ENCODE measurements at regions not wholly inside any gene's neighbourhood (a gene's known extent, or its start where the extent isn't known, plus 50 kb on each side); places are given as distances from the start of the nearest gene placed in this dataset.

DNA sequence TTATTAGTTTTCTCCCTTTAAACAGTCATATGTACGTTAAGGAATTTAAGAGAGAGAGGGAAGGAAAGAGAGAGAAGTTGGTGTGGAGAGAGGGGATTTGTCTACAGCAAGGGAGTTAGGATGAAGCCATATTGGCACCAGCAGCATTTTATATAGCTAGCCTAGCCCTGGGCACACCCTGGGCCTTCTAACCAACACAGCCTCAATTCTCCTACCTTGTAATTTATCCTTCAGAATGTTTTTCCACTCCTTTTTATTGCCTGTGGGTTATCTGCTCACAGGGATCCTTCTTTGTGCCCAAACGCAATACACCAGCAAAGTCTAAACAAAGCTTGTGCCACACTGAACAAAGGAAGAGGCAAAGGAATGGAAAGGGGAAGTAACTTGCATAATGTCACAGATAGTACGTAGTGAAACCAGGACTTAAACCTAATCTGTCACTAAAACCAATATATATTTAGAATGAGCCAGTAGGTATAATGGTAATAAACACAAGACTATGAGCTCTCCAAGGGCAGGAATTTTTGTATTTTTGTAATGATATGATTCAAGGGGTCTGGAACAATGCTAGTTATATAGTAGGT is 613.8 kb upstream of the TENM4 start:
- no peak overlapping the region for H3K27ac ChIP-seq (ENCODE audit: low read depth, low read length)
- 55 to 81% (median 63%) methylated on average over 3 of the region's 3 CpGs for WGBS, 3 donors

DNA sequence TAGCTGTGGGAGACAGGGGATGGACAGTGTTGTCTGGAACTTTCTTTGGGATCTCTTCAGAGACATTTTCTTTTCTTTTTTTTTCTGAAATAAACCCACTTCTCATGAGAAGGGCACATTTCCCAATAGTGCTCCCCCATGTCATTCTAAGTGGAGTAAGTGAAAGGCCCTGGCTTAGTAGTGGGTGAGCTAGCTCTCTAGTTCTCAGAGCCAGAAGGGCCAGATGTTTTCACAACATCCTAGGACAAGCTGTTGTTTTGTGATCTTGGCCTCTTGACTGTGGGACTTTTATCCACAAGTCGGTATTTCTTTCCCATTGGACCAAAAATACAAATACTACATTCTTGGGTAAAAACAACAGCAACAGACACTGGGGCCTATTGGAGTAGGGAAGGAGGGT is 607.7 kb upstream of the TENM4 start:
- no peak overlapping the region for H3K27ac ChIP-seq (ENCODE audit: low read depth, low read length)
- 61 to 87% (median 62%) methylated on average over 1 of the region's 1 CpG for WGBS, 3 donors

DNA sequence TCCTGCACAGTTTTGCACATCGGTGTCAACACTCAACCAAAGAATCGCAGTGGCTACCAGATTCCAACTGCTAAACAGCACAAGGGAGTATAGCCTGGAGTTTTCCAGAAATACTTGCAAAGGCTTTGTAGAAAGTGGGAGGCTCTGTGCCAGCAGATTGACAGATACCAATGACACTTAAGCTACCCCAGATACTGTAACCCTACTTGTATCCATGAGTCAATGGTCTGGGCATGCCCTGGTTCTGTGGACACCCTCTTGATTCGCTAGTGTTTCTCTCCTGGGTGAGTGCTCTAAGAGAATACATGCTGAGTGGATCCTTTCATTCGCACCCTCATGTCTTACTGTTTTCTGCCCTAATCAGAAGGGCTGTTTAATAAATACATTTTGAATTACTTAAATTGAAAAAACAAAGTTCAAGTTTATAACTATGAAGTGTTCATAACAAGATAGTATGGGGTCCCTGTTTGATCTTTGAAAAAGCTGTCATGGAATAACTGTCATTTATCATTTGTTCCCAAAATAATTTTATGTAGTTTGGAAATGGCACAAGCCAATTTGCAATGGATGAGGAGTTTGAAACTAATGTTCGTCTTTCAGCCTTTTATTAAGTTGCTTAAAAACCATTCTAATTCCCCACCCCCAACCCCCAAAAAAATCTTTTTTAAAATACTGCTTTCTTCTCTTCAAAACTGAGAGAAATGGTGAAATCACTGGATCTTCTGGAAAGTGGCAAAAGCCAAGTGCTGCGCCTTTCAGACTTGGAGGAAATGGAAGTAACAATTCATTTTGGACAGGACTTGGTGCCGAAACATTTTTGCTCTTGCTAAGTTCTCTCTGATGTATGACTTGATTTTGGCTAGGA is 600.5 kb upstream of the TENM4 start:
- H3K27ac ChIP-seq (ENCODE audit: low read depth, low read length), result no peak overlapping the region
- WGBS, 3 donors, result 64 to 84% (median 70%) methylated on average over 7 of the region's 7 CpGs

DNA sequence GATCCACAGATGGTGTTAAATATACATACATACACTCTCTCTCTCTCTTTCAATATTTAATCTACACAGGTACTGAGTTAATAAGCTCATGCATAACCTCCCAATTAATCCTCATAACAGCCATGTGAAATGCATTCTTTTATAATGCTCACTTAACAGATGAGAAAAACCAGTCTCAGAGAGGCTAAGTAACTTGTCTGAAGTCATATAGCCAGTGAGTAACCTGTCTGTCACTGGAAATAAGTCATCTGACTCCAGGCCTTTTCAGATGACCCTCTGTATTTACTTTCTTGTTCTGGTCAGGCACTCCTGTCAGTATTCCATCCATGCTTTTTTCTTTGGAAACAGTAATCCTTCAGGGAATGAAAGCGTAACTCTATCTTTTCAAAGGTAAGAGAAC is 594.0 kb upstream of the TENM4 start:
- 91 to 95% (median 91%) methylated on average over 1 of the region's 1 CpG for whole genome bisulfite sequencing, 3 donors
- H3K27ac ChIP-seq (ENCODE audit: low read depth, low read length), result no peak overlapping the region

DNA sequence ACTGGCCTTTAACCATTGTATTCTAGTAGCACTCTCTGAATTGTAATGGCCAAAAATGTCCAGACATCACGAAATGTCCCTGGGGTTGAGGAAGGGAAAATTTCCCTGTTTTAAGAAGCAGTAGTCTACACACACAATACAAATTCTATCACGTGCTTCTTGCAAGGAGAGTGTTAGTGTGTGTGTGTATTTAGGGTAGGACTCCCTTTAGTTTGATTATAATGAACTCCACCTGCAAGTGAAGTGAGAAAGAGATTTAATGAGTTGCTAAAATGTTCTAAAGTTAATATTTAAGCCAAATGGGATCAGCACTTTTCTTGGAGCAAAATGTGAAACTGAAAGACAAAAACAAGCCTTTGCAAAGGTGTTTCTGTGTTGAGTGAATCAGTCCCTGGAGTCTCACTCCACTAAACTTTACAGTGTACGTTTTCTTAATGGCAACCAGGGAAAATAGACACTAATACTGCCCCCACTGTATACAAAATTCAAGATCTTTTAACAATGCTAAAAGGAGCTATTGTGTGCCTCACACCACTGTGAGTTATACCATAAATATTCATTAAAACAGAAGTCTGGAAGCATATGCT is 590.3 kb upstream of the TENM4 start:
- H3K27ac ChIP-seq (ENCODE audit: low read depth, low read length), result no peak overlapping the region
- 44 to 66% (median 57%) methylated on average over 3 of the region's 3 CpGs for WGBS, 3 donors

DNA sequence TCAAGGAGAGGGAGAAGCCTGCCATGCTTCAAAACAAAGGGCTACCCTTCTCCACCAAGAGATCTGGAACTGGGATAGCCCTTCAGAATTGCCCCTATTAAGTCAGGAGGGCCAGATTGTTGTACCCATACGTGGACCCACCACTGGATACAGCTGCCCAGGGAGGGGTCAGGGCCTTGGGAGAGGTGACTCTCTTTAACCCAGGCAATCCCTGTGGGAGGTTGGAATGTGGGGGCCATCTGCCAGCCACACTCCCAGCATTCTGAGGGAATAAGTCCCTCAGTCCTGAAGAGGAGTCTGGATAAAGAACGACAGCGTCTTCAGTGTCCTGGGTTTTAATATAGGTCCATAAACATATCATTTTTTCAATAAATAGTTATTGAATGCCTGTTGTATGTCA is 588.2 kb upstream of the TENM4 start:
- no peak overlapping the region for H3K27ac ChIP-seq (ENCODE audit: low read depth, low read length)
- WGBS, 3 donors, result 53 to 63% (median 60%) methylated on average over 3 of the region's 3 CpGs

DNA sequence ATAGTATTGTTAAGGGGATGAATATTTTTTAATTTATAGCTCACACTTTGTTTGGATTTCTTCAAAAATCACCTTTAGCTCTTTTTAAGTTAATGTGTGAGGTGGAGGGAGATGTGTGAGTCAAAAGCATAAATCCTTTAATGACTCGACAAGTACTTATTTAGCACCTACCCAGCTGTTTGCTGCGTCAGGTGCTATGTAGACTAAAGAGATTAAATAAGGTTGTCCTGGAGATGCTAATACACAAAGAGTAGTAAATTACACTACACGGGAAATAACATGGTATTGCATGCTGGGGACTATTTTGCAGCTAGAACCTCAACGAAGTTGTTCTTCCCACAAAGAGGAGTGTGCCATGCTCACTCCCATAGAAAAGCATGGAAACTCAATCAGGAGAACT is 583.3 kb upstream of the TENM4 start:
- H3K27ac ChIP-seq (ENCODE audit: low read depth, low read length), result no peak overlapping the region
- 65 to 67% (median 67%) methylated on average over 4 of the region's 4 CpGs for WGBS, 3 donors

DNA sequence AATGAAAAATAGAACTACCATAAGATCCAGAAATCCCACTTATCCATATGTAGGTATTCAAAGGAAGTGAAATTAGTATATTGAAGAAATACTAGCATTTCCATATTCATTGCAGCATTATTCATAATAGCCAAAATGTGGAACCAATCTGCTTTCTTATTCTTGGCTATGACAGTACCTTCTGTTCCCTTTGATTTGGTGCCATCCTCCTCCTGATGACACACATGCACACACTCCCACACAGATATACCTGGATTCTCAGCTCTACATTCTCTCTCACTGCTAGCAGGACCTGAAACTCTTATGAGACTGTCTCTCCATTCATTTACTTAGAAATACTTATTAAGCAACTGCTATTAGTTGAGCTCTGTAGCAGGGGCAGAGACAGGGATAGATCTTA is 582.6 kb upstream of the TENM4 start:
- H3K27ac ChIP-seq (ENCODE audit: low read depth, low read length), result no peak overlapping the region

DNA sequence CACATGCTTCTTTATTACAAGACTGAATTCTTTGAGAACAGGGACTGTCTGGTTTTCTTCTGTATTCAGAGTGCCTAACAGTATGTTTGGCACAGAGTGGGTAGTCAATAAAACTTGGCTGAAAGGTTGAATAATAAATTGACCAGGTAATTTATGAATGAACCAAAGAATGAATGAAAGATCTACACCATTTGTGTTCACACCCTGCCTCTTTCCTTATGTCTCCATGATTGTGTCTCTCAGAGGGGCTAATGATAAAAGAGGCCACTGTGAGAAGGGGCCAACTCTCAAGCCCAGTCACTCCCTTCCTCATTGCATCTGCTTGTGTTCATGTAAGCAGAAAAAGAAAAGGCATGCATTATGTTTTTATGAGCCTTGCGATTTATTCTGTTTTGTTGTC is 569.7 kb upstream of the TENM4 start:
- no peak overlapping the region for H3K27ac ChIP-seq (ENCODE audit: low read depth, low read length)
- 82 to 96% (median 84%) methylated on average over 1 of the region's 1 CpG for WGBS, 3 donors

DNA sequence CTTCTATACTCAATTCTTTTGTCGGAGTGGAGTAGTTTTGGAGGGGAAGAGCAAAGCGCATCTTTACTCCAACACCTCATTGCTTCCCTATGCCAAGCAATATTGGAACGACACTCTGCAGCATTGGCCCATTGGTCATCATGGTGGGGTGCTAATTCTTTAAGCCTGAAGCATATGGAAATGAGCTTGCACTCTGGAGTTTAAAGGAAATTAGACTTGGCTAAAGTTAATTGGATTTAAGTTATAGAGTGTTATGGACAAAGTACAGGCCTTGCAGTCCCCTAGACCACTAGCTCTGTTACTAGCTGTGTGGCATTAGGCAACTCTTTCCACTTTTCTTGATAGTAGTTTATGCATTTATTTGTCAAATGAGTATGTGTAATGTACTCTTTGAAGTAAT is 568.3 kb upstream of the TENM4 start:
- H3K27ac ChIP-seq (ENCODE audit: low read depth, low read length), result no peak overlapping the region
- WGBS, 3 donors, result 91 to 93% (median 92%) methylated on average over 3 of the region's 3 CpGs

DNA sequence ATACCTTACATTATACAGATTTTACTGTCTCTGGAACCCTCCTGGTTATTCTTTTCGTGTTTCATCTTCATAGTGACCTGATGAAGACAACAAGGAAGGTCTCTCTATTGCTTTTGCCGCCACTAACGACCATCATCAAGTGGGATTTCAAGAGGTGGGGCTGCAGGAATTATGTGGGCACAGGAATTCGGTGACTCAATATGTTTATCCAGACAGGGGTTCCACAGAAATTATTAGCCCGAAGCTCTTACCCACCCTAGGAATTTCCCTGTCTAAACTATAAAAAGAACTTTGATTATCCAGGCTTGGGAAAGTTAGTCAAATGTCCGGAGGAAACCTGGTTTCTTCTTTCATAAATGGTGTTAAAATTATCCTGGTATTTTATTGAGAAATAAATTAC is 566.8 kb upstream of the TENM4 start:
- WGBS, 3 donors, result 68 to 76% (median 74%) methylated on average over 6 of the region's 6 CpGs
- H3K27ac ChIP-seq (ENCODE audit: low read depth, low read length), result no peak overlapping the region

GRCh38 chr11:79990141-79990540 is 549.3 kb upstream of the TENM4 start:
- WGBS, 3 donors, result 61 to 70% (median 69%) methylated on average over 3 of the region's 3 CpGs
- no peak overlapping the region for H3K27ac ChIP-seq (ENCODE audit: low read depth, low read length)

GRCh38 chr11:79982185-79982584 is 541.4 kb upstream of the TENM4 start:
- 74 to 87% (median 86%) methylated on average over 4 of the region's 4 CpGs for WGBS, 3 donors
- H3K27ac ChIP-seq (ENCODE audit: low read depth, low read length), result no peak overlapping the region

- H3K27ac ChIP-seq (ENCODE audit: low read depth, low read length), result no peak overlapping the region
These were observed 540.1 kb upstream of the TENM4 start for GRCh38 chr11:79980916-79981315.

- no peak overlapping the region for H3K27ac ChIP-seq (ENCODE audit: low read depth, low read length)
- WGBS, 3 donors, result 48 to 54% (median 51%) methylated on average over 7 of the region's 7 CpGs
These were observed 533.1 kb upstream of the TENM4 start for GRCh38 chr11:79973721-79974617.

GRCh38 chr11:79971255-79971654 is 530.4 kb upstream of the TENM4 start:
- 56 to 66% (median 59%) methylated on average over 3 of the region's 3 CpGs for WGBS, 3 donors

GRCh38 chr11:79966592-79966991 is 525.8 kb upstream of the TENM4 start:
- WGBS, 3 donors, result 38 to 64% (median 62%) methylated on average over 1 of the region's 1 CpG

More at GRCh38 chr11:79971255-79971654, 530.4 kb upstream of the TENM4 start:
- no peak overlapping the region for H3K27ac ChIP-seq (ENCODE audit: low read depth, low read length)

GRCh38 chr11:79963856-79964645 is 523.2 kb upstream of the TENM4 start:
- H3K27ac ChIP-seq (ENCODE audit: low read depth, low read length), result no peak overlapping the region
- WGBS, 3 donors, result 42 to 59% (median 57%) methylated on average over 5 of the region's 5 CpGs

More at GRCh38 chr11:79966592-79966991, 525.8 kb upstream of the TENM4 start:
- H3K27ac ChIP-seq (ENCODE audit: low read depth, low read length), result no peak overlapping the region

Data from adipose tissue (tissue), 3 donors.